Loucy (cell line): ENCODE measurements at regions not wholly inside any gene's neighbourhood (a gene's known extent, or its start where the extent isn't known, plus 50 kb on each side); places are given as distances from the start of the nearest gene placed in this dataset.

Experiments used
- H2AFZ ChIP-seq: fragments of 200-600 bp; sonication (generic); 2 replicates; pipeline ENCODE4 v1.6.0; 2016; ENCODE audit warnings: antibody characterized with exemption, mild to moderate bottlenecking, low read length, moderate library complexity
- H3F3A ChIP-seq: fragments of 200-600 bp; 2 replicates; pipeline ENCODE4 v1.6.0; 2016; ENCODE audit warnings: antibody characterized with exemption, low read depth, mild to moderate bottlenecking
- H3K27me3 ChIP-seq: fragments of 200-600 bp; sonication (generic); 2 replicates; pipeline ENCODE4 v1.6.1; 2014; ENCODE audit warnings: low read length, mild to moderate bottlenecking; ENCODE audit not compliant: insufficient read depth, poor library complexity, severe bottlenecking
- H3K36me3 ChIP-seq: fragments of 200-600 bp; sonication (generic); 2 replicates; pipeline ENCODE4 v1.6.1; 2016; ENCODE audit warnings: low read length; ENCODE audit not compliant: insufficient read depth
- H3K4me1 ChIP-seq: fragments of 200-600 bp; sonication (generic); 2 replicates; pipeline ENCODE4 v1.5.1; 2014; ENCODE audit warnings: low read length, mild to moderate bottlenecking; ENCODE audit not compliant: insufficient read depth, poor library complexity, severe bottlenecking
- H3K4me2 ChIP-seq: fragments of 200-600 bp; sonication (generic); 2 replicates; pipeline ENCODE4 v1.6.0; 2014; ENCODE audit warnings: antibody characterized with exemption, low read length, low read depth, mild to moderate bottlenecking; ENCODE audit not compliant: poor library complexity, severe bottlenecking
- H3K4me3 ChIP-seq: fragments of 200-600 bp; sonication (generic); 2 replicates; pipeline ENCODE4 v1.5.1; 2014; ENCODE audit warnings: low read length, mild to moderate bottlenecking, mixed read lengths; ENCODE audit not compliant: poor library complexity, severe bottlenecking
- H3K79me2 ChIP-seq: fragments of 200-600 bp; sonication (generic); 2 replicates; pipeline ENCODE4 v1.6.1; 2014; ENCODE audit warnings: low read length; ENCODE audit not compliant: insufficient read depth
- H3K9ac ChIP-seq: fragments of 200-600 bp; sonication (generic); 2 replicates; pipeline ENCODE4 v1.6.0; 2014; ENCODE audit warnings: mild to moderate bottlenecking, low read depth, low read length, moderate library complexity; ENCODE audit not compliant: poor library complexity, severe bottlenecking
- H3K9me2 ChIP-seq: fragments of 200-600 bp; sonication (generic); replicated peaks from 2 replicates; pipeline ENCODE4 v1.6.1; 2016; ENCODE audit warnings: low read depth, low read length, mixed read lengths
- H3K9me3 ChIP-seq: fragments of 200-600 bp; sonication (generic); 2 replicates; pipeline ENCODE4 v1.6.1; 2014; ENCODE audit warnings: mild to moderate bottlenecking, antibody characterized with exemption, low read length, low read depth; ENCODE audit not compliant: insufficient read depth
- H4K20me1 ChIP-seq: fragments of 200-600 bp; sonication (generic); 2 replicates; pipeline ENCODE4 v1.6.0; 2014; ENCODE audit warnings: antibody characterized with exemption, low read length, mild to moderate bottlenecking; ENCODE audit not compliant: insufficient read depth, poor library complexity, severe bottlenecking
- EZH2phosphoT487 ChIP-seq: fragments of 200-600 bp; IDR thresholded peaks from 2 replicates; pipeline ENCODE4 v1.6.1; 2018; ENCODE audit warnings: antibody characterized with exemption, mild to moderate bottlenecking, moderate library complexity, borderline replicate concordance
- TF ChIP-seq, protein P1 (sequence below): fragments of 200-600 bp; sonication (generic); conservative IDR thresholded peaks from 2 replicates; pipeline ENCODE4 v1.5.1; 2014; ENCODE audit warnings: mild to moderate bottlenecking, antibody characterized with exemption, low read length

DNA sequence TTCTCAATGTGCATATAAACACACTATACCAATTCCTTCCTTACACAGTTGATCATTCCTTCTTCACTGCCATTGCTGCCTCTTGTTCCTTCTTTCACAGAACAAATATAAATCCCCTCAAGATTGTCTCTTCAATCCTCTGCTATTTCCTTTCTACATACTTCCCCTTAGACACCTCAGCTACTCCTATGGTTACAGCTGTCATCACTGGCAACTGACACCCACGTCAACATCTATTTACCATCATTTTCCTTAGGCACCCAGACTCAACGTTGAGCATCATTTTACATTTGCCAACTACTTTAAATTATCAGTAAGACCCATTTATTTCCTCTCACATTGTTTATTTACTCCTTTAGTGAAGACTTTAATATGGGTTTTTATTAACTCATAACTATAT is 488.8 kb upstream of the FSHR start:
- no peaks in the 10 kb centered on the region for H4K20me1 ChIP-seq
- no peaks in the 10 kb centered on the region for H3K4me1 ChIP-seq
- H3K79me2 ChIP-seq, result no peaks in the 10 kb centered on the region
- H3K9ac ChIP-seq, result no peak overlapping the region
- H3K4me2 ChIP-seq, result no peak overlapping the region
- TF ChIP-seq, protein P1, sequence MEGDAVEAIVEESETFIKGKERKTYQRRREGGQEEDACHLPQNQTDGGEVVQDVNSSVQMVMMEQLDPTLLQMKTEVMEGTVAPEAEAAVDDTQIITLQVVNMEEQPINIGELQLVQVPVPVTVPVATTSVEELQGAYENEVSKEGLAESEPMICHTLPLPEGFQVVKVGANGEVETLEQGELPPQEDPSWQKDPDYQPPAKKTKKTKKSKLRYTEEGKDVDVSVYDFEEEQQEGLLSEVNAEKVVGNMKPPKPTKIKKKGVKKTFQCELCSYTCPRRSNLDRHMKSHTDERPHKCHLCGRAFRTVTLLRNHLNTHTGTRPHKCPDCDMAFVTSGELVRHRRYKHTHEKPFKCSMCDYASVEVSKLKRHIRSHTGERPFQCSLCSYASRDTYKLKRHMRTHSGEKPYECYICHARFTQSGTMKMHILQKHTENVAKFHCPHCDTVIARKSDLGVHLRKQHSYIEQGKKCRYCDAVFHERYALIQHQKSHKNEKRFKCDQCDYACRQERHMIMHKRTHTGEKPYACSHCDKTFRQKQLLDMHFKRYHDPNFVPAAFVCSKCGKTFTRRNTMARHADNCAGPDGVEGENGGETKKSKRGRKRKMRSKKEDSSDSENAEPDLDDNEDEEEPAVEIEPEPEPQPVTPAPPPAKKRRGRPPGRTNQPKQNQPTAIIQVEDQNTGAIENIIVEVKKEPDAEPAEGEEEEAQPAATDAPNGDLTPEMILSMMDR, result no peak
- TF ChIP-seq EZH2phosphoT487, result no peak
- H3F3A ChIP-seq, result no peaks in the 10 kb centered on the region
- H3K9me2 ChIP-seq, result no peaks in the 10 kb centered on the region
- no peak overlapping the region for H2AFZ ChIP-seq
- no peaks in the 10 kb centered on the region for H3K9me3 ChIP-seq
- H3K36me3 ChIP-seq, result no peaks in the 10 kb centered on the region
- no peak overlapping the region for H3K4me3 ChIP-seq
- H3K27me3 ChIP-seq, result no peaks in the 10 kb centered on the region

DNA sequence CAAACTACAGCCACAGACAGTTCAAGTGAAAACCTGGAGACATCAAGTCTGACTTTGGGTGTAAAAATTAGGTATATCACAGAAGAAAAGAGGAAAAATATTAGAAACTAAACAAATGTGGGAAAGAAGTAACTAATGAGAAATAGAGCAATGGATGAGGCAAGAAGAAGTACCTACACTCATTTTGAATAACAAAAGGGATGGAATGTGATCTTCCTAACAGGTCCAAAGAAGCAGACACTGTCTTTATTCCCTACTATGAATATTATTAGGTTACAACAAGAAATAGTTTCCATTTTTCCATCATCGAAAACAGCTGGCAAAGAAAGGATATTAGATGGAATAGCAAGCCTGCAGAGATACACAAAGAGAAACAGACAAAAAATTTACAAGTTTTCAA is 486.3 kb upstream of the FSHR start:
- Histone ChIP-seq H3K27me3 (no peaks in the 10 kb centered on the region), H3K36me3 (no peaks in the 10 kb centered on the region), H3K9me2 (no peaks in the 10 kb centered on the region), H3K9me3 (no peaks in the 10 kb centered on the region), H3K4me1 (no peaks in the 10 kb centered on the region), H3F3A (no peaks in the 10 kb centered on the region), H3K79me2 (no peaks in the 10 kb centered on the region), H3K4me3 (no peak overlapping the region), H3K4me2 (no peak overlapping the region), H3K9ac (no peak overlapping the region), H4K20me1 (no peaks in the 10 kb centered on the region), H2AFZ (no peak overlapping the region)
- TF ChIP-seq EZH2phosphoT487, result no peak
- TF ChIP-seq, protein P1, result no peak

DNA sequence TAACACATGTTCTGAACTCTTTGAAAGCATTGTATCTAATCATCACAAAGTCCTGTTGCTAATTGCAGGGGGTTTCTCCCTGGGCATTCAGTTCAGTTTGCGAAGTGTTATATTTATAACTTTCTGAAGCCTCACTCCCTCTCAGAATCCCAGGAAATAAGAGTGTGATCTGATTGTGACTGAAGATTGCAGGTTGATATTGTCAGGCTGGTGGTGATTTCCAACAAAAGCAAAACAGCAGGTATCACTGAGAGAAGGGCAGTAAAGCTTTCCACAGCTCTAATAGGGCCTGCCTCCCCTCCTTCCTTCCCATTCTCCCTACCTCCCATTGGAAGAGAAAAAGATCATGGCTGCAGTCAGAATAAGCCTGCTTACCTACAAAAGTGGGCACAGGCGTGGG is 466.7 kb upstream of the FSHR start:
- Histone ChIP-seq H3K4me3 (no peak overlapping the region), H3K27me3 (no peaks in the 10 kb centered on the region), H3F3A (no peaks in the 10 kb centered on the region), H3K9me2 (no peaks in the 10 kb centered on the region), H3K79me2 (no peaks in the 10 kb centered on the region), H3K4me1 (no peaks in the 10 kb centered on the region), H3K9me3 (no peaks in the 10 kb centered on the region), H3K36me3 (no peaks in the 10 kb centered on the region), H3K9ac (no peak overlapping the region), H3K4me2 (no peak overlapping the region), H2AFZ (no peak overlapping the region), H4K20me1 (no peaks in the 10 kb centered on the region)
- TF ChIP-seq, protein P1, result no peak
- TF ChIP-seq EZH2phosphoT487, result no peak
